ENCODE measurements at regions not wholly inside any gene's neighbourhood (a gene's known extent, or its start where the extent isn't known, plus 50 kb on each side); places are given as distances from the start of the nearest gene placed in this dataset.

- DNase-seq: no peak
These were observed 156.5 kb downstream of the MOXD1 start for GRCh38 chr6:132244744-132245143.

DNA sequence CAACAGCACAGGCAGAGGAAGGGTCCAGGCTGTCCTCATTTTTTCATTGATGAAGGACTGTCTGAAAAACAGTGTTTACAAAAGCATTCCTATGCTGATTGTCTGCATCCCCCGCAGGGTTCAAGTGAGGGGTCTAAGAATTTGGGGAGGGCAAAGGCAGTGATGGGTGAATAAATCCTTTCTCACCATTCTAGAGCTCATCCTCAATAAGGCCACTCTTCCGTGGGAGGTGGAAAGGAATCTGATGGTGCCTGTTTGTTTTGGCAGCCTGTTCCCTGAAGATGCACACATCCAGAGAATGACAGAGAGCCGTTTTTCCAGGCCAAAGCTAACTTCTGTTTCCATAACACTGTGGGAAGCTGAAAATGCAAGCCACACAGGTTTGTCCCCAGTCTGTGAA, 164.5 kb downstream of the MOXD1 start:
- DNase-seq: no peak

- no peak for DNase-seq
These were observed 165.0 kb downstream of the MOXD1 start for GRCh38 chr6:132236281-132236680.

DNA sequence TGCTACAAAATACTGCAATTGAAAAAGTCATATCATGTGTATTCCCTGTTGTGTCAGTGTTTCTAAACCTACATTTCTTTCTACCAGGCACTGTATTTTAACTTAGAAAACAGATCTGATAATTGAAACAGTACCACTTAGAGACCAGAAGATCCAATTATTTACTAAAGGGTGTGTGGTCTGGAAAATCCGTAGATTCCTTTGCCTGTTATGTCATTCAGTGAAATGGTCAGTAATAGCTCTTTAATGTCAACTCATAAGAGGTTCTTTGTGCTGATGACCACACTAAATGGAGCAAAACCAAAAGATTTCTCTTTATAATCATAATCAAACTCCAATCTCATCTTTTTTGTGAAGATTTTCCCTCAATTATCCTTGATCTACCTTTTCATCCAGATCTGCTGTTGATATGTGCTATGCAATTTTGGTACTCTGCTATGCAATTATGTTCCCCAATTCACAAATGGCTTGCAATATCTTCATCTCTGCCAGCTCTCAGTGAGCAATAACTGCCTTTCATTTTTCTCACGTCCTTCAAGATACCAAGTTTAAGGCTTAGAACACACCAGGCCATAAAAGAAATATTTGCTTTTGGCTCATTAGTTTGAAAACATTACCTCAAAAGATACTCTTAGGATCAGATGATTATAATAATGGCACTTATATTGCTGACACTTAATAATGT, 165.5 kb downstream of the MOXD1 start:
- no peak for DNase-seq

GRCh38 chr6:132234356-132234755, 166.9 kb downstream of the MOXD1 start:
- DNase-seq: no peak

GRCh38 chr6:132231121-132231884, 170.0 kb downstream of the MOXD1 start:
- no peak for DNase-seq

DNA sequence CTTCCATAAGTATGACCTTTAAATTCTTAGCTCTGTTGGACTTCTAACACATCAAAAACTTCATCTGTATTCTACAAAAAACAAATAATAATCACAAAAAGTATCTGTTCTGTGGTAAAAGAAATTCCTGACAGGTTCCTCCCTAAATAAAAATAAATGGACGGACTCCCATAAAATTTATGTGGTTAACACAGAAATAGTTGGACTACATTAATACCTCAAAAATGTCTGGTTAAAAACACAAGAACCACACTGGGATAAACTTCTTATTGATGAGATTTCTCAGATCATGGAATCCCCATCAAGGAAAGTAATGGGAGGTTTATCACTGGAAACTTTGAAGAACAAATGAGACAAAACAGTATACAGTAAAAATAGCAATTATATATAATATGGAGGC, 172.4 kb downstream of the MOXD1 start:
- DNase-seq: no peak

DNA sequence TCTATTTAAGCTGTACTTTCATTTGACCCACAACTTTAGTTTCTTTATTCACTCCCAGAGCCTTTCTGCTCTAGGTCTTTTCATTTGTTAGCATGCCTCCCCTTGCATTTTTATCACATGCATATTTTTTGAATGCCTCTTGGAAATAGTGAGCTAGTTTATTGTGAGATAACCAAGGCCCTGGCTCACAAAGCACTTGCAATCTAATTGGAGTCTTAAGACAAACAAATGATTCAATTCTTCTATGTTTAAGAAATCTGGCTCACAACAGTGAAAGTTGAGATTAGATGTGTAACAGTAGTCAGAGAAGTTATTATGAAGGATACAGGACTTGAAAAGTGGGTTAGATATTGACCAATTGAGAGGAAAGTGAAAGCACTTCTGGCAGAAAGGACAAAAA, 173.4 kb downstream of the MOXD1 start:
- DNase-seq: no peak

DNA sequence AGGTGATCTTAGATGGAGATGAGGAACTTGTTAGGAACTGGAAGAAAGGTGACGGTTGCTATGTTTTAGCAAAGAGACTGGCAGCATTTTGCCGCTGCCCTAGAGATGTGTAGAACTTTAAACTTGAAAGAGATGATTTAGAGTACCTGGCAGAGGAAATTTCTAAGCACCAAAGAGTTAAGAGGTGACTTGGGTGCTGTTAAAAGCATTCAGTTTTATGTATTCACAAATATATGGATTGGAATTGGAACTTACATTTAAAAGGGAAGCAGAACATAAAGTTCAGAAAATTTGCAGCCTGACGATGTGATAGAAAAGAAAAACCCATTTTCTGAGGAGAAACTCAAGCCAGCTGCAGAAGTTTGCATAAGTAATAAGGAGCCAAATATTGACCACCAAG, 176.3 kb downstream of the MOXD1 start:
- DNase-seq: no peak

DNA sequence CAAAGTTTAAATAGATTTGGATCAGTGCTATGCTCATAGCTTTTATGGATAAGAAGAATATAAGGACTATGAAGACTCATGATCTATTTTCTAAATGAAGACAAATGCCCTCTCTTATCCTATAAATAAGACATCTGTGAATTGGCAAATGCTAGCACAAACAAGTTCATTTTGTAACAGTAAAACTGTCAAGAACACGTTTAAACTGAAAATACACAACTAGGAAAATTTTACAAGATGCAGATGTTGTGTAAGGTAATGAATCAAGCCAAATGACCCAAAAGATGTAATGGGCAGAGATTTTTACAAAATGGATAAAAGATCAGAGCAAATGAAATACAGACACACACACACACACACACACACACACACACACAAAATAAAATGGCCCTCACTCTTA, 180.5 kb downstream of the MOXD1 start:
- DNase-seq: no peak

DNA sequence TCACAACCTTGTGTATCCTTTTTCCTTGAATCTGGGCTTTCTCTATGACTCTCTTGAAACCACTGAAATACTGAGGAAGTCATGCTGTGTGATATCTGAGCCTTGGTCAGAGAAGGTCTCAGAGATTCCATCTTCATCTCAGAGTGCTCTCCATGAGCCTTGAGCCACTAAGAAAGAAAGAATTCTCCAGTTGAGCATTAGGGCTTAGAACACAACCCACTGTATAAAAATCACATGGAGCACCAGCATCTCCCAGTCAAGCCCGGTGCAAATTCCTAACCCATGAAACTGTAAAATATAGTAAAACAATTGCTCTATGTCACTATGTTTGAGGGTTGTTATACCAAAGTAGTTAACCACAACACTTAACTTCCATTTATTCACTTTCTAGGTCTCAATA, 181.4 kb downstream of the MOXD1 start:
- DNase-seq: no peak

DNA sequence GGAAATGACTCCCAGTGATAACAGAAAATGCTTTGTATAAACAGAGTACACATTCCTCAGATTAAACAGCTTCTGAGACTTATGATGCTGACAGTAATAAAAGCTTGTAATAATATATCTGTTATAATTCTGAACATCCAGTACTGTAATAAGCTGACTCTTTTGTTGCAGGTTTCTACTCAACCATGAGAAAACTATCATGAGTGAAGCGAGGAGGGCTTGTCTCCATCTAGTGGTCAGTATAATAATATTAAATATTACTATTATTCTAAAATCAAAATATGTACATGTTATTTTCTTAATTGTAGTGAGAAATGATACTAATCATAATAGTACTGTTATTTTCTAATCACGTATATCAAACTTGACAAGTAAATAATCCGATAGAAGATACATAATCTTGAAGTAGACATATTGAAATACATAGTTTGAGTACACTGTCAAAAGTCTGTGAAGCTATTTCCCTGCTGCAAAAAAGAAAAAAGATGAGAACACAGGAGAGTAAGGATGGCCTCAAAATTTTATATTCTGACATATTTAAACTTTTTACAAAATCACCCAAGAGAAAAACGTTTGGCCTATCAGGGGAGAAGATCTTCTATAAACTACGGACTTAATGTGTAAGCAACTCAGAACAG, 183.1 kb downstream of the MOXD1 start:
- DNase-seq: no peak

DNA sequence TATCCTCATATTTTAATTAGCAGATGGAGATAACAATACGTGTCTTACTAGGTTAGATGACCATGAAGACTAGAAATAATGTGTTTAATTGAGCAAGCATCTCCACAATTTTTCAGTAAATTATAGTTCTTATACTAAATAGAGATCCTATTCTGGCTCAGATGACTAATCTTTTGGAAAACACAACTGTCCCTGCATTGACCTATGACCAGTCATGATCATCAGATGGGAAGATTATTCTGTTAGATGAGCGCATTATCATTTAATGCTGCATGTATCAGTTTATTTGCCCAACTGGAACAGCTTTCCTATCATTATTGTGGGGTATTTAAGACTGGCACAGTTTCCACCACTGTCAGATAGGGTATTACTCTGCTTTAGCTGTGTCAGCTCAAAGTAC, 185.5 kb downstream of the MOXD1 start:
- no peak for DNase-seq

GRCh38 chr6:132214716-132215115, 186.6 kb downstream of the MOXD1 start:
- DNase-seq: no peak

DNA sequence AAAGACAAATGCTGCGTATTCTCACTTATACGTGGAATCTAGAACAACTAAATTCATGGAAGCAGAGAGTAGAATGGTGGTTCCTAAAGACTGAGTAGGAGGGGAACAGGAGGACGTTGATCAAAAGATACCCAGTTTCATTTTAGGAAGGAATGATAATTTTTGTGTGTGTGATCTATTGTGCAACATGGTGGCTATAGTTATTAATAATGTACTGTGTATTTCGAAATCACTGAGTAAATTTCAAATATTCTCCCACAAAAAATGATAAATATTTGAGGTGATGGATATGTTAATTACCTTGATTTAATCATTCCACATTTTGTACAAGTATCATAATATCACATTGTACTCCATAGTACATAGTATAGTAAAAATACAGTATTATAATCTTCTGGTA, 187.5 kb downstream of the MOXD1 start:
- no peak for DNase-seq

- no peak for DNase-seq
These were observed 188.1 kb downstream of the MOXD1 start for GRCh38 chr6:132213191-132213590.

DNA sequence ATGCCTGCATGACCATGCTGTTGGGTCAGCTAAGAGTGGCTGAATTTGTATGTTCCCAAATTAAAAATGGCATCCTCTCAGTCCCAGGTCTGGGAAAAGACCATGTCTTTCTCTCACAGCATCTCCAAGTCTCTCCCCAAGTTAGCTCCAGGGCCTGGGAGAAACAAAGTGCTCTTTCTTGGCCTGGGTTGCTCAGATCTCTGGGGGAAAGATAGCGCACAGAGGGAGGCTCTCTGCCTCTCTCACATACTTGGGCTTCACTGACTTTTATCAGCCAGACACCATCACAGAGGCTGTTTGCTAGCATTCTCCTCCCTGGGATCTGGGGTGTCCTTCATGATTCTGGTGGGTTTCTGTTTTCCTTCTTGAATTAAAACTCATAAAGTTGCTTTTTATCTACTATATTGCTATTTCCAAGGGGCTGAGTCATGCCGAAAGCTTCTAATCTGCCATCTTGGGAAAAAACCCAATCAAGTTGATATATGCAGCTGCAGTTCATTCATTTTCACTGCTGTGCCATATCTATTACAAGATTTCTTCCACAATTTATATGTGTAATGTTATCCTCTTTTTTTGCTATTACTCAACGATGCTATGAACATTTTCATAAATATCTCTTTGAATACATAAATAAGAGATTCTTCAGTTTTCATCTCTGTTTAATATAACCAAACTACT, 190.2 kb downstream of the MOXD1 start:
- DNase-seq: no peak

GRCh38 chr6:132209351-132209750, 191.9 kb downstream of the MOXD1 start:
- no peak for DNase-seq

DNA sequence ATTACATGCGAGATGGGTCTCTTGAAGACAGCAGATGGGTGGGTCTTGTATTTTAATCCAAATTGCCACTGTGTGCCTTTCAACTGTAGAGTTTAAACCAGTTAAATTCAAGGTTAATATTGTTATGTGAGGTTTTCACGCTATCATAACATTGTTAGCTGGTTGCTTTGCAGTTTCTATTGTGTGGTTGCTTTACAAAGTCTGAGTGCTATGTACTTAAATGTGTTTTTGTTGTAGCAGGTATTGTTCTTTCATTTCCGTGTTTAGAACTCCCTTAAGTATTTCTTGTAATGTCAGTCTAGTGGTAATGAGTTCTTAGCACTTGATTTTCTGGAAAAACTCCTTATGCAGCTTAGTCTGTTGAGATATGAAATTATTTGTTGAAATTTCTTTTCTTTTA, 193.3 kb downstream of the MOXD1 start:
- DNase-seq: no peak

GRCh38 chr6:132205946-132206345, 195.3 kb downstream of the MOXD1 start:
- no peak for DNase-seq

DNA sequence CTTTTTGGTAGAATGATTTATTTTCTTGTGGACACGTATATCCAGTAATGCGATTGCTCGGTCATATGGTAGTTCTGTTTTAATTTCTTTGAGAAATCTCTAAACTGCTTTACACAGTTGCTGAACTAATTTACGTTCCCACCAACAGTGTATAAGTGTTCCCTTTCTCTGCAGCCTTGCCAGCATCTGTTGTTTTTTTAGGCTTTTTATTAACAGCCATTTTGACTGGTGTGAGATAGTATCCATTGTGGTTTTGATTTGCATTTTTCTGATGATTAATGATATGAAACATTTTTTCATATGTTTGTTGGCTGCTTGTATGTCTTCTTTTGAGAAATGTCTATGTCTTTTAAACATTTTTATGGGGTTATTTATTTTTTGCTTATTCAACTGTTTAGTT, 196.7 kb downstream of the MOXD1 start:
- DNase-seq: no peak

GRCh38 chr6:132202574-132202973, 198.7 kb downstream of the MOXD1 start:
- no peak for DNase-seq

DNA sequence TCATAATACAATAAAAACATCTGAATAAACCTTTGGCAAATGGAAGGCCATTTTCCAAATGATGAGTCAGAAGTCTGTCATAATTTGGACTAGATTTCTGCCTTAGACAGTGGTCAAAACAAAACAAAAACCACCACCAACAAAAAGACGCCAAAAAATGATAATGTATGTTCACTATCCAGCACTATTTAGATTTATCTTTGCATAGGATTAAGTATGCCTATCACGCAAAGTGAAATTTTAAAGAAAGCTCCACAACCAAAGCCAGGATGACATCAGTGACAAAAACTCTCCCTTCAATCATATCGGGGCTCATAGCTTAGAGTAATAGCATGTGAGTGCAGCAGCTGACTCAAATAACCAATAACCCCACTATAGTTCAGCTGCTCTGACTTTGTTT, 201.9 kb downstream of the MOXD1 start:
- DNase-seq: no peak

DNA sequence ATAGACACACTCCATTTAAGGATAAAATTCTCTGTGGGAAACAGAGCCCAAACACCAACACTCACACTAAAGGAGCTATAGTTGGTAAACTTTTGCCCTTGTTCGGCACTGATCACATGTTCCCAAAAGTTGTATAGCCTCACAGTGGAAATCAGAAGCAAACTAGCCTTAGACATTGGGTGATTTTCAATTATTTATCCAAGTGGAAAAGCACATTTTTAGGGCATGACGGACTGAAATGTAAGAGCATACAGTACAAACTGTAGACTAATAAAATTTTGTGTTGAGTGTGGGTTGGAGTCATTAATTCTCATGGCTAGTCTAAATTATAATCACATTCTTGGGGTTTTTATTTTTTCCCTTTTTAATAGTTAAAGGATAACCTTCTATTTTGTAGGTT, 202.4 kb downstream of the MOXD1 start:
- no peak for DNase-seq

Data from GDM1 (cell line).